Fibroblast of villous mesenchyme (primary cell): ENCODE measurements at regions not wholly inside any gene's neighbourhood (a gene's known extent, or its start where the extent isn't known, plus 50 kb on each side); places are given as distances from the start of the nearest gene placed in this dataset.

Source experiments
- DNase-seq: peaks from one replicate; pipeline ENCODE4 v3.0.0-alpha.2; 2010; ENCODE audit warnings: low read depth
- H3K4me3 ChIP-seq: 2 replicates; pipeline ENCODE4 v1.5.1; 2011; ENCODE audit warnings: low read depth, mild to moderate bottlenecking, low read length
- CTCF ChIP-seq: IDR thresholded peaks from 2 replicates; pipeline ENCODE4 v1.5.1; 2012; ENCODE audit warnings: low read depth, mild to moderate bottlenecking, low read length; ENCODE audit not compliant: insufficient read depth

- H3K4me3 ChIP-seq, result no peak overlapping the region
- TF ChIP-seq CTCF, result no peak
- DNase-seq, result no peak
These were observed 642.7 kb upstream of the TENM4 start for GRCh38 chr11:80083531-80083951.

- no peak for TF ChIP-seq CTCF
- H3K4me3 ChIP-seq, result no peak overlapping the region
- DNase-seq, result no peak
These were observed 641.6 kb upstream of the TENM4 start for GRCh38 chr11:80082406-80082805.

GRCh38 chr11:80077113-80077512 is 636.3 kb upstream of the TENM4 start:
- no peak for DNase-seq
- no peak for TF ChIP-seq CTCF
- H3K4me3 ChIP-seq, result no peak overlapping the region

GRCh38 chr11:80074837-80075236 is 634.0 kb upstream of the TENM4 start:
- H3K4me3 ChIP-seq, result no peak overlapping the region
- no peak for DNase-seq
- TF ChIP-seq CTCF, result no peak

GRCh38 chr11:80066291-80066690 is 625.5 kb upstream of the TENM4 start:
- TF ChIP-seq CTCF, result no peak
- DNase-seq, result no peak

GRCh38 chr11:80065086-80065485 is 624.3 kb upstream of the TENM4 start:
- no peak for TF ChIP-seq CTCF
- no peak for DNase-seq
- H3K4me3 ChIP-seq, result no peak overlapping the region

More at GRCh38 chr11:80066291-80066690, 625.5 kb upstream of the TENM4 start:
- no peak overlapping the region for H3K4me3 ChIP-seq

GRCh38 chr11:80061056-80061455 is 620.2 kb upstream of the TENM4 start:
- no peak for DNase-seq
- TF ChIP-seq CTCF, result no peak
- H3K4me3 ChIP-seq, result no peak overlapping the region
